H1 (cell line): ENCODE measurements at regions not wholly inside any gene's neighbourhood (a gene's known extent, or its start where the extent isn't known, plus 50 kb on each side); places are given as distances from the start of the nearest gene placed in this dataset.

ENCODE experiments used
- CTCF ChIA-PET: fragments of 300-600 bp; sonication (Branson Sonifier 250); formaldehyde crosslinking; loops from one replicate; lab custom pipeline; 2021; ENCODE audit not compliant: partially characterized antibody; lab: Charles Lee
- POLR2A ChIA-PET: fragments of 300-600 bp; sonication (Branson Sonifier 250); formaldehyde crosslinking; loops from one replicate; lab custom pipeline; 2021; ENCODE audit warnings: inconsistent platforms; ENCODE audit not compliant: partially characterized antibody; lab: Charles Lee
- DNase-seq, 2 experiments: peaks; one replicate each; pipeline versions ENCODE4 v3.0.0 to v3.0.0-alpha.2; 2010 to 2022; ENCODE audit warnings: low spot score in 2 of 2, low read depth in 1 of 2, mixed read lengths in 1 of 2
- FAIRE-seq: peaks from 2 replicates; lab custom pipeline; 2011; peaks lifted over from hg19 to GRCh38; lab: Jason Lieb, UNC
- H2AFZ ChIP-seq: 2 replicates; pipeline ENCODE4 v1.8.1; 2012; ENCODE audit warnings: low read length, inconsistent platforms
- H2AK5ac ChIP-seq: 2 replicates; pipeline ENCODE4 v1.6.1; 2013; ENCODE audit warnings: low read depth, low read length
- H2BK120ac ChIP-seq: replicated peaks from 2 replicates; pipeline ENCODE3; 2013; ENCODE audit warnings: low read depth, low read length, inconsistent platforms
- H2BK12ac ChIP-seq: 2 replicates; pipeline ENCODE4 v1.6.1; 2013; ENCODE audit warnings: low read depth, low read length
- H2BK15ac ChIP-seq: 2 replicates; pipeline ENCODE4 v1.6.1; 2013; ENCODE audit warnings: low read length
- H2BK20ac ChIP-seq: 2 replicates; pipeline ENCODE4 v1.6.1; 2013; ENCODE audit warnings: low read length
- H2BK5ac ChIP-seq: 2 replicates; pipeline ENCODE4 v1.6.1; 2013; ENCODE audit warnings: low read depth, low read length
- H3K14ac ChIP-seq: 2 replicates; pipeline ENCODE4 v1.6.1; 2013; ENCODE audit warnings: inconsistent platforms; ENCODE audit not compliant: insufficient read length
- H3K18ac ChIP-seq: 2 replicates; pipeline ENCODE4 v1.6.1; 2013; ENCODE audit warnings: low read length; ENCODE audit errors: extremely low read depth
- H3K23ac ChIP-seq: 2 replicates; pipeline ENCODE4 v1.6.1; 2013; ENCODE audit warnings: inconsistent platforms; ENCODE audit not compliant: insufficient read length
- H3K23me2 ChIP-seq: 2 replicates; pipeline ENCODE4 v1.6.1; 2013; ENCODE audit warnings: low read depth, low read length
- H3K27ac ChIP-seq: 2 replicates; pipeline ENCODE4 v1.6.1; 2011; ENCODE audit warnings: low read depth, low read length, inconsistent platforms
- H3K27me3 ChIP-seq, 4 experiments: replicated peaks in 1 of 4; 1 replicate in 1 of 4; 2 replicates in 3 of 4; pipeline versions ENCODE4 v1.6.1 to v1.8.1; 2011 to 2013; ENCODE audit warnings: low read length in 3 of 4, mild to moderate bottlenecking in 3 of 4, inconsistent platforms in 2 of 4, mixed read lengths in 2 of 4, moderate library complexity in 1 of 4; ENCODE audit not compliant: control insufficient read depth in 3 of 4, insufficient read depth in 3 of 4; ENCODE audit errors: extremely low read depth in 1 of 4
- H3K36me3 ChIP-seq, 4 experiments: 2 replicates each; pipeline versions ENCODE4 v1.6.1 to v1.8.1; 2011 to 2013; ENCODE audit warnings: mild to moderate bottlenecking in 4 of 4, low read length in 3 of 4, moderate library complexity in 2 of 4, control low read depth in 1 of 4, inconsistent platforms in 1 of 4; ENCODE audit not compliant: insufficient read depth in 4 of 4, control insufficient read depth in 2 of 4
- H3K4ac ChIP-seq: replicated peaks from 2 replicates; pipeline ENCODE3; 2013; ENCODE audit warnings: low read length, low read depth, mixed read lengths, inconsistent platforms; ENCODE audit not compliant: insufficient read length
- H3K4me1 ChIP-seq, 4 experiments: replicated peaks in 1 of 4; 1 replicate in 1 of 4; 2 replicates in 3 of 4; pipeline versions ENCODE4 v1.6.1 to v1.8.1; 2011 to 2013; ENCODE audit warnings: low read length in 3 of 4, inconsistent platforms in 2 of 4, mixed read lengths in 1 of 4; ENCODE audit not compliant: insufficient read depth in 4 of 4, control insufficient read depth in 3 of 4
- H3K4me2 ChIP-seq, 2 experiments: 2 replicates each; pipeline versions ENCODE4 v1.6.1 to v1.8.1; 2011 to 2013; ENCODE audit warnings: low read depth in 2 of 2, low read length in 2 of 2, control low read depth in 1 of 2, inconsistent platforms in 1 of 2, mild to moderate bottlenecking in 1 of 2; ENCODE audit not compliant: insufficient read depth in 1 of 2
- H3K4me3 ChIP-seq, 4 experiments: fragments of 200-600, 300-600 bp in 1 of 4; sonication (generic), shearing (Covaris generic), sonication (Bioruptor Twin) in 1 of 4; 2 replicates each; pipeline versions ENCODE4 v1.5.1 to v1.8.1; 2011 to 2016; ENCODE audit warnings: low read length in 4 of 4, low read depth in 3 of 4, control low read depth in 2 of 4, inconsistent platforms in 2 of 4, mild to moderate bottlenecking in 2 of 4, mixed read lengths in 1 of 4, moderate library complexity in 1 of 4; ENCODE audit not compliant: insufficient read depth in 2 of 4; ENCODE audit errors: extremely low read depth in 1 of 4
- H3K56ac ChIP-seq: replicated peaks from 2 replicates; pipeline ENCODE3; 2013; ENCODE audit warnings: low read depth, mild to moderate bottlenecking, mixed read lengths, low read length, inconsistent platforms; ENCODE audit not compliant: insufficient read length
- H3K79me1 ChIP-seq: 2 replicates; pipeline ENCODE4 v1.6.1; 2013; ENCODE audit warnings: low read depth, low read length, control low read depth
- H3K79me2 ChIP-seq, 2 experiments: 2 replicates each; pipeline versions ENCODE4 v1.6.1 to v1.8.1; 2012 to 2013; ENCODE audit warnings: low read length in 2 of 2, mild to moderate bottlenecking in 2 of 2, inconsistent platforms in 1 of 2; ENCODE audit not compliant: insufficient read depth in 2 of 2, control insufficient read depth in 1 of 2
- H3K9ac ChIP-seq, 4 experiments: replicated peaks in 1 of 4; 1 replicate in 1 of 4; 2 replicates in 3 of 4; pipeline versions ENCODE4 v1.6.1 to v1.8.1; 2011 to 2013; ENCODE audit warnings: low read depth in 3 of 4, low read length in 3 of 4, control low read depth in 2 of 4, mild to moderate bottlenecking in 2 of 4, moderate library complexity in 2 of 4, inconsistent platforms in 1 of 4; ENCODE audit errors: extremely low read depth in 1 of 4
- H3K9me3 ChIP-seq, 2 experiments: 2 replicates each; pipeline versions ENCODE4 v1.6.1 to v1.8.1; 2012 to 2013; ENCODE audit warnings: mild to moderate bottlenecking in 2 of 2, moderate library complexity in 2 of 2, control low read depth in 1 of 2, inconsistent platforms in 1 of 2, low read depth in 1 of 2, low read length in 1 of 2, mixed read lengths in 1 of 2; ENCODE audit not compliant: insufficient read depth in 2 of 2
- H4K20me1 ChIP-seq, 2 experiments: replicated peaks in 1 of 2; 2 replicates each; pipeline versions ENCODE3 to v1.8.1; 2011 to 2013; ENCODE audit warnings: inconsistent platforms in 2 of 2, low read length in 2 of 2, mild to moderate bottlenecking in 1 of 2; ENCODE audit not compliant: insufficient read depth in 2 of 2, control insufficient read depth in 1 of 2
- H4K5ac ChIP-seq: 2 replicates; pipeline ENCODE4 v1.6.1; 2013; ENCODE audit warnings: low read length, low read depth, mixed read lengths, inconsistent platforms; ENCODE audit not compliant: insufficient read length
- H4K8ac ChIP-seq: 2 replicates; pipeline ENCODE4 v1.8.0; 2013; ENCODE audit warnings: mild to moderate bottlenecking, moderate library complexity, low read length, inconsistent platforms; ENCODE audit not compliant: insufficient read depth; ENCODE audit errors: extremely low read depth
- H4K91ac ChIP-seq: replicated peaks from 2 replicates; pipeline ENCODE3; 2013; ENCODE audit warnings: low read length, mixed read lengths, inconsistent platforms; ENCODE audit not compliant: insufficient read length
- BACH1 ChIP-seq: IDR thresholded peaks from 2 replicates; pipeline ENCODE4 v1.6.1; 2012; ENCODE audit warnings: low read length, improper control_type of control experiment
- CBX5 ChIP-seq: fragments of 300-800, 300-1000 bp; sonication (generic); IDR thresholded peaks from 2 replicates; pipeline ENCODE4 v1.7.1; 2016; ENCODE audit warnings: antibody characterized with exemption, low read length, low read depth
- CHD1 ChIP-seq: IDR thresholded peaks from 2 replicates; pipeline ENCODE4 v1.6.1; 2012; ENCODE audit warnings: low read depth, low read length, improper control_type of control experiment
- CTBP2 ChIP-seq: IDR thresholded peaks from 2 replicates; pipeline ENCODE4 v1.7.0; 2011; ENCODE audit warnings: borderline replicate concordance, mild to moderate bottlenecking, moderate library complexity, mixed read lengths, low read length; ENCODE audit not compliant: insufficient read depth, insufficient read length
- EGR1 ChIP-seq: IDR thresholded peaks from 2 replicates; pipeline ENCODE4 v1.6.1; 2011; ENCODE audit warnings: low read depth, low read length, borderline replicate concordance
- HDAC6 ChIP-seq: IDR thresholded peaks from one replicate; pipeline ENCODE4 v1.7.1; 2012; ENCODE audit warnings: low read depth, mild to moderate bottlenecking, inconsistent platforms, low read length, moderate library complexity
- KDM1A ChIP-seq: fragments of 200-600, 300-600 bp; sonication (generic); IDR thresholded peaks from 2 replicates; pipeline ENCODE4 v1.7.1; 2016; ENCODE audit warnings: mild to moderate bottlenecking, low read length, borderline replicate concordance
- NANOG ChIP-seq: IDR thresholded peaks from 2 replicates; pipeline ENCODE4 v1.6.1; 2011; ENCODE audit warnings: low read length, low read depth, mild to moderate bottlenecking, inconsistent platforms; ENCODE audit not compliant: insufficient read depth, poor library complexity, severe bottlenecking
- POLR2A ChIP-seq, 2 experiments: IDR thresholded peaks; 1 replicate in 1 of 2; 2 replicates in 1 of 2; pipeline ENCODE4 v1.6.1; 2011; ENCODE audit warnings: low read depth in 2 of 2, low read length in 2 of 2, mild to moderate bottlenecking in 2 of 2; ENCODE audit errors: control extremely low read depth in 1 of 2
- POU5F1 ChIP-seq: IDR thresholded peaks from 2 replicates; pipeline ENCODE4 v1.6.1; 2011; ENCODE audit warnings: low read depth, mild to moderate bottlenecking, low read length, moderate library complexity
- RBBP5 ChIP-seq: IDR thresholded peaks from 2 replicates; pipeline ENCODE4 v1.7.1; 2012; ENCODE audit warnings: low read depth, mild to moderate bottlenecking, inconsistent platforms, low read length, moderate library complexity, borderline replicate concordance
- RFX5 ChIP-seq: IDR thresholded peaks from 2 replicates; pipeline ENCODE4 v1.6.1; 2011; ENCODE audit warnings: low read depth, low read length, improper control_type of control experiment, borderline replicate concordance
- SUZ12 ChIP-seq: fragments of 200-600 bp; sonication (generic); IDR thresholded peaks from 2 replicates; pipeline ENCODE4 v1.6.1; 2012; ENCODE audit warnings: mild to moderate bottlenecking, inconsistent platforms, low read length, moderate library complexity, mixed read lengths
- TBP ChIP-seq: IDR thresholded peaks from 2 replicates; pipeline ENCODE4 v1.6.1; 2011; ENCODE audit warnings: low read depth, low read length, improper control_type of control experiment
- TEAD4 ChIP-seq: IDR thresholded peaks from 2 replicates; pipeline ENCODE4 v1.6.1; 2012; ENCODE audit warnings: low read depth, low read length, inconsistent platforms, mixed read lengths
- WGBS, 2 experiments: shearing (Covaris generic) in 1 of 2; methylation state at CpG; one replicate each; pipeline versions ENCODE4 v1.1.6 to v1.1.7; 2013 to 2015; ENCODE audit warnings: low lambda C conversion rate in 2 of 2, mixed read lengths in 2 of 2, inconsistent platforms in 1 of 2, low coverage in 1 of 2, missing lambda C conversion rate in 1 of 2; ENCODE audit not compliant: insufficient replicate concordance in 2 of 2, insufficient coverage in 1 of 2, insufficient read length in 1 of 2; ENCODE audit errors: extremely low coverage in 1 of 2, missing lambda C conversion rate in 1 of 2; 5-methylcytosine and 5-hydroxymethylcytosine counted together

GRCh38 chr17:53141280-53141679 is 681.4 kb upstream of the KIF2B start:
- TF ChIP-seq POU5F1 (no peak), CHD1 (no peak), NANOG (no peak), SUZ12 (no peak), RFX5 (no peak), TEAD4 (no peak), CBX5 (no peak), RBBP5 (no peak), KDM1A (no peak), BACH1 (no peak), EGR1 (no peak), HDAC6 (no peak), TBP (no peak), POLR2A (IDR thresholded peaks at IDR 0.05; ENCODE audit: control extremely low read depth in 1 of 2, low read depth in 2 of 2, low read length in 2 of 2) (no peak), CTBP2 (no peak)
- Histone ChIP-seq H3K4me1 (peaks cover 0 to 5% (median 2%) of the 10 kb centered on the region in 4 experiments; a peak in 3 of 7 replicates), H3K56ac (no peak overlapping the region), H3K4me2 (no peak overlapping the region), H2AFZ (no peak overlapping the region), H4K5ac (no peak overlapping the region), H2BK5ac (no peak overlapping the region), H2BK15ac (no peak overlapping the region), H3K14ac (no peak overlapping the region), H3K36me3 (no peaks in the 10 kb centered on the region), H3K79me1 (no peaks in the 10 kb centered on the region), H3K9me3 (no peaks in the 10 kb centered on the region), H4K91ac (no peak overlapping the region), H4K8ac (no peak overlapping the region), H2BK20ac (no peak overlapping the region), H3K4ac (no peak overlapping the region), H3K18ac (no peak overlapping the region), H2AK5ac (no peak overlapping the region), H3K27me3 (no peaks in the 10 kb centered on the region), H3K23ac (no peak overlapping the region), H4K20me1 (no peaks in the 10 kb centered on the region), H3K4me3 (no peak overlapping the region), H3K27ac (no peak overlapping the region), H2BK12ac (no peak overlapping the region), H3K23me2 (no peaks in the 10 kb centered on the region), H3K79me2 (no peaks in the 10 kb centered on the region), H2BK120ac (no peak overlapping the region), H3K9ac (no peak overlapping the region)
- 59% methylated on average over 3 of the region's 3 CpGs; no CpG with 5 or more reads in 1 of the 2 experiments for WGBS, 2 experiments
- FAIRE-seq (no peak), DNase-seq (no peak)
- ChIA-PET CTCF (no interaction called here), POLR2A (no interaction called here)
